ENCODE measurements at regions not wholly inside any gene's neighbourhood (a gene's known extent, or its start where the extent isn't known, plus 50 kb on each side); places are given as distances from the start of the nearest gene placed in this dataset.

DNA sequence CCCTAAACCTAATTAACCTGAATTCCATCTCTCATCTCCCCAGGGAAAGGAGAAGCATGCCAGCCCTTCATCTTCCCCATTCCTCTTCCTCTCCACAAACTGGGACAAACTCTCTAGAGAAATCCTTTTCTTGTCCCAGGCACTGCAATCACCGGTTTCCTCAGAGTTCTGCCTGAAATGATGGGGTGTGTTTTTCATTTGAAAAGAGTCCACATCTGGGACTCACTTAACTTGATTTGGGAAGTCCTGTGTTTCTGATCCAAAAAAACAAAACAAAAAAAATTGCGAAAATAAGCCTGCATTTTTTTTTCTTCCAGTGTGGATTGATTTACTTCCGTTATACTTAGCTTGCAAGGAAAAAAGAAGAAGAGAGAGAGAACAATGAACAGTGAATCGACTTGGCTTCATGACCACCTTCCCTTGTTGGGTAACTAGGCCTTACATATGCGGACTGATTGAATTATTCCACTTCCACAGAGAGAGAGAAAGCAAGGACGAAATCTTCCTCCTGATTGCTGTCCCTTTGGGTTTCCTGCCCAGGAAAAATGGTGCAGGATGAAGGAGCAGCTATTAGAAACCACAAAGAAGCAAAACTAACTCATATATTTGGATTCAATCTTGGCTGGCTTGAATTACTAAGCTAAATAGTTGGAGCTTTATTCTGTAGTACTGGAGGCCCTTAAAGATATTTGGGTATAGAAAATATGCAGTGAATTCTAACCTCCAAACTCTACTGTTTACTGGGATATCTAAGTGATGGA lies 506.2 kb upstream of the TBX3 start:
- TF ChIP-seq GATA2 (IDR thresholded peaks at IDR 0.05; ENCODE audit: low read depth, low read length) (no peak), GATA3 (IDR thresholded peaks at IDR 0.05; ENCODE audit: low read depth, low read length) (no peak)

DNA sequence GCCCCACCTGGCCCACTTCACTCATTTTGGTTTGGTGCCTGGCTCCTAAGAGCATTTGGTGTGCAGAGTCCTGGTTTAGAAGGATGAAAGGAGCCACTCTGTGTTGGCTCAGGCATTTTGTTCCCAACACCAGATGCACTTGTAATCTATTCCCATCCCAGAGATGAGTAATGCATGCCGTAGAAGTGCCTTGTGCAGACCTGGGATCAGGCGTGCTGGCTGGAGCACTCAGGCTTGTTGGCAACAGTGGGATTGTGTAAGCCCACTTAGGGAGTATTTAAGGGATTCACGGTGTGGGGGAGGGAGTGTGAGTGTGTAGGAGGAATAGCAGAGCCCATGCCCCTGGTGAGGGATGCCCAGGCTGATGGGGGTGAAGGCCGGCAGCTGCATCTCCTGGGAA lies 501.5 kb upstream of the TBX3 start:
- TF ChIP-seq GATA2 (IDR thresholded peaks at IDR 0.05; ENCODE audit: low read depth, low read length) = no peak
- no peak for TF ChIP-seq GATA3 (IDR thresholded peaks at IDR 0.05; ENCODE audit: low read depth, low read length)

- no peak for TF ChIP-seq GATA3 (IDR thresholded peaks at IDR 0.05; ENCODE audit: low read depth, low read length)
- no peak for TF ChIP-seq GATA2 (IDR thresholded peaks at IDR 0.05; ENCODE audit: low read depth, low read length)
Observed at GRCh38 chr12:115183752-115184151, 499.8 kb upstream of the TBX3 start.

DNA sequence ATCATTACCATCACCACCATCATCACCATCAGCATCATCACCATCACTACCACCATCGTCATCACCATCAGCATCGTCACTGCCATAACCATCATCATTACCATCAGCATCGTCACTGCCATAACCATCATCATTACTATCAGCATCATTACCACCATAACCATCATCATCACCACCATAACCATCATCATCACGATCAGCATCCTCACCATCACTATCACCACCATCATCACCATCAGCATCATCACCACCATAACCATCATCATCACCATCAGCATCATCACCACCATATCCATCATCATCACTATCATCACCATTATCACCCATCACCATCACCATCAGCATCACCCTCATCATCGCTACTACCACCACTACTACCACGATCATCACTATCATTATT lies 493.9 kb upstream of the TBX3 start:
- TF ChIP-seq GATA3 (IDR thresholded peaks at IDR 0.05; ENCODE audit: low read depth, low read length) (no peak), GATA2 (IDR thresholded peaks at IDR 0.05; ENCODE audit: low read depth, low read length) (no peak)

- TF ChIP-seq GATA2 (IDR thresholded peaks at IDR 0.05; ENCODE audit: low read depth, low read length) (peak; percentile 69; the same call in 1 of the 2 replicates), GATA3 (IDR thresholded peaks at IDR 0.05; ENCODE audit: low read depth, low read length) (no peak)
Observed at GRCh38 chr12:115176741-115177400, 492.9 kb upstream of the TBX3 start.

- peak; percentile 93 for TF ChIP-seq GATA2 (IDR thresholded peaks at IDR 0.05; ENCODE audit: low read depth, low read length)
- TF ChIP-seq GATA3 (IDR thresholded peaks at IDR 0.05; ENCODE audit: low read depth, low read length) = no peak
Observed at GRCh38 chr12:115174920-115175319, 490.9 kb upstream of the TBX3 start.

GRCh38 chr12:115172521-115172920 lies 488.5 kb upstream of the TBX3 start:
- no peak for TF ChIP-seq GATA2 (IDR thresholded peaks at IDR 0.05; ENCODE audit: low read depth, low read length)
- no peak for TF ChIP-seq GATA3 (IDR thresholded peaks at IDR 0.05; ENCODE audit: low read depth, low read length)

- TF ChIP-seq GATA3 (IDR thresholded peaks at IDR 0.05; ENCODE audit: low read depth, low read length) = no peak
- TF ChIP-seq GATA2 (IDR thresholded peaks at IDR 0.05; ENCODE audit: low read depth, low read length) = no peak
Observed at GRCh38 chr12:115169981-115170380, 486.0 kb upstream of the TBX3 start.

DNA sequence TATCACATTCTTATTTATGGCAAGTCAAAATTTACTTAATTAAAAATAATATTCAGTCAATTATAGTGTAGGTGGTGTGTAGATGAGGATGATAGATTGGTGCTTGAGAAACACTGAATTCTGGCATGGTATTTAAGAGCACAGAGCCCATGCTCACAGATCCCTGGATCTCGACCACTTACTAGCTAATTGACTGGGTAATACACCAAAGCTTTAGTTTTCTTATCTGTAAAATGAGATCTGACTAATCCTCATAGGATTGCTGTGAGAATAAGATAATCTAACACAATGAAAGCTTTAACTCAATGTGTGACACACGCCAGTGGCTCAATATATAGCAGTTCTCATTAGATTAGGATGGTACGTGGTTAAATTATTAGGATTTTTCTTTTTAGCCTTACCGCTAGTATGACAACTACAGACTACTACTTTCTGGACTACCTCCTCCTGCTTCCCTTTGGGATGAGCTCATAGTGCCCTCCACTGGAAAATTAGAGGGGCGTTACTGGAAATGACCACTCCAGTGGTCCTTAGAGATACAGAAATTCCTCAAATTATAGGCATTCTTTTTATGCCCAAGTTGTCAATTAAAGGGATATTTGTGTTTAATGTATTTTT lies 482.8 kb upstream of the TBX3 start:
- TF ChIP-seq GATA3 (IDR thresholded peaks at IDR 0.05; ENCODE audit: low read depth, low read length) (no peak), GATA2 (IDR thresholded peaks at IDR 0.05; ENCODE audit: low read depth, low read length) (no peak)

- TF ChIP-seq GATA3 (IDR thresholded peaks at IDR 0.05; ENCODE audit: low read depth, low read length) = no peak
- no peak for TF ChIP-seq GATA2 (IDR thresholded peaks at IDR 0.05; ENCODE audit: low read depth, low read length)
Observed at GRCh38 chr12:115163710-115164109, 479.7 kb upstream of the TBX3 start.

- no peak for TF ChIP-seq GATA2 (IDR thresholded peaks at IDR 0.05; ENCODE audit: low read depth, low read length)
- no peak for TF ChIP-seq GATA3 (IDR thresholded peaks at IDR 0.05; ENCODE audit: low read depth, low read length)
Observed at GRCh38 chr12:115160271-115161128, 476.5 kb upstream of the TBX3 start.

DNA sequence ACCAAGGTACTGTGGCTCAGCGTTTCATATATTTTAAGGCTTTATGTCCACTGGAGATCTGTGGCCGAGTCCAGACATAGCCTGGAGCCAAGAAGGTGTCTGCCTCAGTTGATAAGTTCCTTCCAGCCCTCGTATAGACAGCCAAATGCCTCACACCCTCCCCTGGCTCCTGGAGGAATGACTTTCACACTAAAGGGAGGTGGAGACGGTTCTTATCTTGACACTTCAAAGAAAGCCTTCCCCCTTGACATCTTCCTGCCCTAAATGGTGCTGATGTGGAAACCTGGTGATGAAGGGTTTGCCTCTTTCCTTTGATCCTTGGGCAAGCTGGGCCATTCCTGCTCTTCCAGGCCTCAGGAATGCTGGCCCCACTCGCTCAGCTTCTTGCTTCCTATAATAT lies 474.8 kb upstream of the TBX3 start:
- TF ChIP-seq GATA2 (IDR thresholded peaks at IDR 0.05; ENCODE audit: low read depth, low read length) (no peak), GATA3 (IDR thresholded peaks at IDR 0.05; ENCODE audit: low read depth, low read length) (no peak)

DNA sequence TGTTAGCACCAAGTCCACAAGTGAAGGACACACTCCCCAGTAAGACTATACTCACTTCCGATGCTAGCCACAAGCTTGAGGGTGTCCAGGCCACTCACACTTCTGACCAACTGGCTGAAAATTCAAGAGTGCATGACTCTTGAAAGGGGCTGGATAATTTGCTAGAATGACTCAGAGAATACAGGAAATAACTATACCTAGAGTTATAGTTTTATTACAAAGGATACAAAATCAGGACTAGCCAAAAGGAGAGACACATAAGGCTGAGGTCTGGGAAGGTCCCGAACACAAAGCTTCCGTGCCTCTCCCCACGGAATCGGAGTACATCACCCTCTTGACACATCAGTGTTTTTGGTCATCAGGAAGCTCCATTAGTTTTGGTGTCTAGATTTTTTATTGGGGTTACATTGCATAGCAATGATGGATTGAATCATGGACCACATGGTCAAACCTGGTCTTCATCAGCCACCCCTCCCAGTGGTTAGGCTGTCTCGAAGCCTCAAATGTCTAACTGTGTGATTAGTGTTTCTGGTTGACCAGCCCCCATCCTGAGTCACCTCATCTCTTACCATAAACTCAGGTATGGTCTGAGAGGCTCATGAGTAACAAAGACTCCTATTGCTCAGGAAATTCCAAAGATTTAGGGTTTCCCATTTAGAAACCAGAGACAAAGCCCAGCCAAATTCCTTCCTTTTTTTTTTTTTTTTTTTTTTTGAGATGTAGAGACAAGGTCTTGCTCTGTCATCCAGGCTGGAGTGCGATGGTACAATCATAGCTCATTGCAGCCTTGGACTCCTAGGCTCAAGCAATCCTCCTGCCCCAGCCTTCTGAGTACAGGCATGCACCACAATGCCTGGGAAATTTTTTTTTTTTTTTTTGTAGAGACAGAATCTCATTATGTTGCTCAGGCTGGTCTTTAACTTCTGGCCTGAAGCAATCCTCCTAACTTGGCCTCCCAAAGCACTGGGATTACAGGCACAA lies 472.0 kb upstream of the TBX3 start:
- TF ChIP-seq GATA3 (IDR thresholded peaks at IDR 0.05; ENCODE audit: low read depth, low read length) (no peak), GATA2 (IDR thresholded peaks at IDR 0.05; ENCODE audit: low read depth, low read length) (no peak)
